GM13977 (cell line): ENCODE measurements at regions not wholly inside any gene's neighbourhood (a gene's known extent, or its start where the extent isn't known, plus 50 kb on each side); places are given as distances from the start of the nearest gene placed in this dataset.

Experiments used
- DNase-seq: peaks from one replicate; pipeline ENCODE4 v3.0.0; 2012; ENCODE audit warnings: low spot score
- in situ Hi-C: fragments of 300-500 bp; cut with MboI; formaldehyde crosslinking; loops from one replicate; pipeline ENCODE4 v1.12.0; 2022; ENCODE audit warnings: low sequenced_read_pairs, low pct_unique_long_range_greater_than_20kb, mixed read lengths, inconsistent platforms; ENCODE audit not compliant: unreplicated experiment
- TF ChIP-seq, protein P1 (sequence below): IDR thresholded peaks from 2 replicates; pipeline ENCODE4 v1.5.1; 2012; ENCODE audit warnings: mild to moderate bottlenecking, control low read depth; ENCODE audit not compliant: insufficient read depth; ENCODE audit errors: extremely low read depth, missing control alignments

DNA sequence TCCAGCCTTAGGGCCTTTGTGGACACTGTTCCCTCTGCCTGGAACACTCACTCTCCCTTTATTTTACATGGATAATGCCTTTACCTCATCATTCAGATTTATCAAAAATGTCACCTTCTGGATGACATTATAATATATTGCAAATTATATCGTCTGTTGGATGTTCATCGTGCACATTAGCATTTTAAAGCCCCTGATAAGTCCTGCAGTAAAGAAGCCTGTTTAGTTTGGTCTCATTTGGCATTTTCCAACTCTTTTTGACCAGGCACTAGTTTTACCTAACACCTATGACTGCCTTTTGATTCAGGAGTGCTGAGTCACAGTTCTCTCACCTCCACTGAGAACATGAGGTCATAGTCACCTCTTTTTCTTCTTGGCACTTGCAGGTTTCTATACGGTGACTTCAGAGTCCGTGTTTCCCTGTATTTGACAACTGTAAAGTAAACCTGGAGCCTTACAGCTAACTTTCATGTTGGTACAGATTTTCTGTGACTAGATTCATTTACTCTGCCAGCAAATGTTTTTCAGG is 57.7 kb upstream of the STC2 start:
- DNase-seq, result no peak
- TF ChIP-seq, protein P1, sequence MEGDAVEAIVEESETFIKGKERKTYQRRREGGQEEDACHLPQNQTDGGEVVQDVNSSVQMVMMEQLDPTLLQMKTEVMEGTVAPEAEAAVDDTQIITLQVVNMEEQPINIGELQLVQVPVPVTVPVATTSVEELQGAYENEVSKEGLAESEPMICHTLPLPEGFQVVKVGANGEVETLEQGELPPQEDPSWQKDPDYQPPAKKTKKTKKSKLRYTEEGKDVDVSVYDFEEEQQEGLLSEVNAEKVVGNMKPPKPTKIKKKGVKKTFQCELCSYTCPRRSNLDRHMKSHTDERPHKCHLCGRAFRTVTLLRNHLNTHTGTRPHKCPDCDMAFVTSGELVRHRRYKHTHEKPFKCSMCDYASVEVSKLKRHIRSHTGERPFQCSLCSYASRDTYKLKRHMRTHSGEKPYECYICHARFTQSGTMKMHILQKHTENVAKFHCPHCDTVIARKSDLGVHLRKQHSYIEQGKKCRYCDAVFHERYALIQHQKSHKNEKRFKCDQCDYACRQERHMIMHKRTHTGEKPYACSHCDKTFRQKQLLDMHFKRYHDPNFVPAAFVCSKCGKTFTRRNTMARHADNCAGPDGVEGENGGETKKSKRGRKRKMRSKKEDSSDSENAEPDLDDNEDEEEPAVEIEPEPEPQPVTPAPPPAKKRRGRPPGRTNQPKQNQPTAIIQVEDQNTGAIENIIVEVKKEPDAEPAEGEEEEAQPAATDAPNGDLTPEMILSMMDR, result no peak
- in situ Hi-C loops, result no loop called here

DNA sequence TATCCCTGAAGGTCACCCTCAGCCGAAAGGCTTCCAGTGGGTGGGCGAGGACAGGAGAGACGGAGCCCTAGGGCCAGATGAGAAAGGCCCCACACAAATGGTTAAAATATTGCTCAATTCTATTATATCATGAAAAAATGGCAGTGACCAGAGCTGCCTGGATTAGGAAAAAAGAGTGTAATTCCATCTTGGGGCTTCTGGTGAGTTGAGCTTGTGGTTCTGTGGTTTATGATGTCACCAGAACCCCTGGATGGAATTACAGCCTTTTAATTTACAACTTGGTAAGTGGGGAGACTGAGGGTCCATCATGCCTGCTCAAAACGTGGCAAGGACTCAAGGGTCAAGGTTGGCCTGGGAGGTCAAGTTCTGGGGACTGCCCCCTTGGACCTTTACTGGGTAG is 55.5 kb upstream of the STC2 start:
- in situ Hi-C loops, result no loop called here
- TF ChIP-seq, protein P1, result no peak
- DNase-seq, result no peak

DNA sequence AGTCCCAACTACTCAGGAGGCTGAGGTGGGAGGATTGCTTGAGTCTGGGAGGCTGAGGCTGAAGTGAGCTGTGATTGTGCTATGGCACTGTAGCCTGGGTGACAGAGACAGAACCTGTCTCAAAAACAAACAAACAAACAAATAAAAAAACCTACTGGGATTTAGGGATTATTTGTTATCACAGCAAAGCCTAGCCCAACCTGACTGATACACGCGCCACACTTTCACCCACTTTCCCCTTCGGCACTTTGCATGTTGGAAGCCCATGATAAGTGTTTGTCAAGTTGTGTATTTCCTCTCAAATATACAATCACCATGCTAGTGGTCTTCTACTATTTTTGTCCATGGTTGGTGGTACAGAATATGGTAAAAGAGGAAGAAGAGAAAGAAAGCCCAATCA is 50.5 kb upstream of the STC2 start:
- in situ Hi-C loops, result no loop called here
- TF ChIP-seq, protein P1, result no peak
- no peak for DNase-seq
